ES-I3 (cell line): ENCODE measurements at regions not wholly inside any gene's neighbourhood (a gene's known extent, or its start where the extent isn't known, plus 50 kb on each side); places are given as distances from the start of the nearest gene placed in this dataset.

ENCODE experiments used
- H3K36me3 ChIP-seq: 2 replicates; pipeline ENCODE4 v1.6.1; 2013; ENCODE audit warnings: mild to moderate bottlenecking, low read length, control low read depth, moderate library complexity; ENCODE audit not compliant: insufficient read depth
- H3K4me1 ChIP-seq: 2 replicates; pipeline ENCODE4 v1.6.1; 2013; ENCODE audit warnings: mild to moderate bottlenecking, control low read depth, low read length; ENCODE audit not compliant: insufficient read depth
- H3K9ac ChIP-seq: 2 replicates; pipeline ENCODE4 v1.6.1; 2013; ENCODE audit warnings: low read depth, mild to moderate bottlenecking, low read length, moderate library complexity
- H3K9me3 ChIP-seq: 2 replicates; pipeline ENCODE4 v1.6.1; 2013; ENCODE audit warnings: mild to moderate bottlenecking, low read length, moderate library complexity; ENCODE audit not compliant: control insufficient read depth, insufficient read depth

- no peaks in the 10 kb centered on the region for H3K9me3 ChIP-seq
- H3K4me1 ChIP-seq: no peaks in the 10 kb centered on the region
- no peak overlapping the region for H3K9ac ChIP-seq
- no peaks in the 10 kb centered on the region for H3K36me3 ChIP-seq
These were observed 254.4 kb downstream of the GLUD2 start for GRCh38 chrX:121301822-121302221.

- H3K36me3 ChIP-seq: no peaks in the 10 kb centered on the region
- H3K9me3 ChIP-seq: no peaks in the 10 kb centered on the region
- H3K9ac ChIP-seq: no peak overlapping the region
- no peaks in the 10 kb centered on the region for H3K4me1 ChIP-seq
These were observed 260.0 kb downstream of the GLUD2 start for GRCh38 chrX:121307449-121307848.

GRCh38 chrX:121308276-121308805 lies 260.9 kb downstream of the GLUD2 start:
- no peaks in the 10 kb centered on the region for H3K4me1 ChIP-seq
- H3K36me3 ChIP-seq: no peaks in the 10 kb centered on the region
- no peaks in the 10 kb centered on the region for H3K9me3 ChIP-seq
- no peak overlapping the region for H3K9ac ChIP-seq

- Histone ChIP-seq H3K9me3 (no peaks in the 10 kb centered on the region), H3K4me1 (no peaks in the 10 kb centered on the region), H3K36me3 (no peaks in the 10 kb centered on the region), H3K9ac (no peak overlapping the region)
These were observed 263.4 kb downstream of the GLUD2 start for GRCh38 chrX:121310820-121311219.

- Histone ChIP-seq H3K36me3 (no peaks in the 10 kb centered on the region), H3K4me1 (no peaks in the 10 kb centered on the region), H3K9me3 (no peaks in the 10 kb centered on the region), H3K9ac (no peak overlapping the region)
These were observed 273.0 kb downstream of the GLUD2 start for GRCh38 chrX:121320441-121320840.

GRCh38 chrX:121322159-121322558 lies 274.7 kb downstream of the GLUD2 start:
- no peaks in the 10 kb centered on the region for H3K36me3 ChIP-seq
- H3K9me3 ChIP-seq: no peaks in the 10 kb centered on the region
- H3K9ac ChIP-seq: no peak overlapping the region
- no peaks in the 10 kb centered on the region for H3K4me1 ChIP-seq

- Histone ChIP-seq H3K36me3 (no peaks in the 10 kb centered on the region), H3K9me3 (no peaks in the 10 kb centered on the region), H3K4me1 (no peaks in the 10 kb centered on the region), H3K9ac (no peak overlapping the region)
These were observed 275.9 kb downstream of the GLUD2 start for GRCh38 chrX:121323337-121323736.

- peaks cover 3% of the 10 kb centered on the region; the same call in 1 of the 2 replicates for H3K4me1 ChIP-seq
- no peak overlapping the region for H3K9ac ChIP-seq
- H3K36me3 ChIP-seq: no peaks in the 10 kb centered on the region
- no peaks in the 10 kb centered on the region for H3K9me3 ChIP-seq
These were observed 286.5 kb downstream of the GLUD2 start for GRCh38 chrX:121333942-121334341.

- Histone ChIP-seq H3K9me3 (no peaks in the 10 kb centered on the region), H3K9ac (no peak overlapping the region), H3K36me3 (no peaks in the 10 kb centered on the region), H3K4me1 (peaks cover 3% of the 10 kb centered on the region; the same call in 1 of the 2 replicates)
These were observed 289.5 kb downstream of the GLUD2 start for GRCh38 chrX:121336831-121337421.

GRCh38 chrX:121337816-121338215 lies 290.4 kb downstream of the GLUD2 start:
- Histone ChIP-seq H3K4me1 (peaks cover 3% of the 10 kb centered on the region; the same call in 1 of the 2 replicates), H3K9me3 (no peaks in the 10 kb centered on the region), H3K9ac (no peak overlapping the region), H3K36me3 (no peaks in the 10 kb centered on the region)

GRCh38 chrX:121349263-121349662 lies 301.9 kb downstream of the GLUD2 start:
- Histone ChIP-seq H3K36me3 (no peaks in the 10 kb centered on the region), H3K9ac (no peak overlapping the region), H3K9me3 (no peaks in the 10 kb centered on the region), H3K4me1 (no peaks in the 10 kb centered on the region)

GRCh38 chrX:121356139-121356849 lies 308.9 kb downstream of the GLUD2 start:
- no peaks in the 10 kb centered on the region for H3K9me3 ChIP-seq
- H3K4me1 ChIP-seq: no peaks in the 10 kb centered on the region
- no peaks in the 10 kb centered on the region for H3K36me3 ChIP-seq
- no peak overlapping the region for H3K9ac ChIP-seq

- H3K36me3 ChIP-seq: no peaks in the 10 kb centered on the region
- H3K4me1 ChIP-seq: no peaks in the 10 kb centered on the region
- H3K9me3 ChIP-seq: no peaks in the 10 kb centered on the region
- H3K9ac ChIP-seq: no peak overlapping the region
These were observed 309.4 kb downstream of the GLUD2 start for GRCh38 chrX:121356850-121357171.

GRCh38 chrX:121360280-121360679 lies 312.9 kb downstream of the GLUD2 start:
- no peak overlapping the region for H3K9ac ChIP-seq
- no peaks in the 10 kb centered on the region for H3K4me1 ChIP-seq
- no peaks in the 10 kb centered on the region for H3K9me3 ChIP-seq
- no peaks in the 10 kb centered on the region for H3K36me3 ChIP-seq

- H3K9me3 ChIP-seq: no peaks in the 10 kb centered on the region
- no peak overlapping the region for H3K9ac ChIP-seq
- H3K36me3 ChIP-seq: no peaks in the 10 kb centered on the region
- H3K4me1 ChIP-seq: no peaks in the 10 kb centered on the region
These were observed 318.3 kb downstream of the GLUD2 start for GRCh38 chrX:121365572-121366161.
